Keratinocyte (primary cell): ENCODE measurements at regions not wholly inside any gene's neighbourhood (a gene's known extent, or its start where the extent isn't known, plus 50 kb on each side); places are given as distances from the start of the nearest gene placed in this dataset.

Experiments
- DNase-seq: peaks from one replicate; pipeline ENCODE4 v3.0.0-alpha.2; 2011; ENCODE audit warnings: low read depth, missing footprints, low spot score
- FAIRE-seq: peaks from 2 replicates; lab custom pipeline; 2011; peaks lifted over from hg19 to GRCh38; lab: Jason Lieb, UNC
- H2AFZ ChIP-seq: 2 replicates; pipeline ENCODE4 v1.6.0; 2012; ENCODE audit warnings: low read length, control low read depth, inconsistent platforms; ENCODE audit not compliant: control insufficient read depth
- H3K27ac ChIP-seq: 2 replicates; pipeline ENCODE4 v1.5.1; 2011; ENCODE audit warnings: low read length; ENCODE audit not compliant: control insufficient read depth, insufficient read depth
- H3K27me3 ChIP-seq: 3 replicates; pipeline ENCODE4 v1.6.0; 2011; ENCODE audit warnings: low read length; ENCODE audit not compliant: control insufficient read depth, insufficient read depth; ENCODE audit errors: extremely low read depth
- H3K36me3 ChIP-seq, 2 experiments: 2 replicates in 1 of 2; 3 replicates in 1 of 2; pipeline ENCODE4 v1.5.1; 2011; ENCODE audit warnings: low read length in 2 of 2, mild to moderate bottlenecking in 1 of 2; ENCODE audit not compliant: control insufficient read depth in 2 of 2, insufficient read depth in 2 of 2; ENCODE audit errors: extremely low read depth in 1 of 2
- H3K4me1 ChIP-seq: 3 replicates; pipeline ENCODE4 v1.5.1; 2011; ENCODE audit warnings: low read length; ENCODE audit not compliant: control insufficient read depth, insufficient read depth; ENCODE audit errors: extremely low read depth
- H3K4me2 ChIP-seq: 3 replicates; pipeline ENCODE4 v1.6.0; 2011; ENCODE audit warnings: low read depth, low read length; ENCODE audit not compliant: control insufficient read depth, insufficient read depth; ENCODE audit errors: extremely low read depth
- H3K4me3 ChIP-seq, 3 experiments: fragments of 200-600 bp in 1 of 3; sonication (generic) in 1 of 3; 2 replicates in 2 of 3; 3 replicates in 1 of 3; pipeline ENCODE4 v1.5.1; 2011 to 2016; ENCODE audit warnings: low read length in 3 of 3, mild to moderate bottlenecking in 3 of 3, control low read depth in 2 of 3, inconsistent platforms in 1 of 3, low read depth in 1 of 3, mixed read lengths in 1 of 3, mixed run types in 1 of 3, moderate library complexity in 1 of 3; ENCODE audit not compliant: control insufficient read depth in 2 of 3, insufficient read depth in 2 of 3; ENCODE audit errors: extremely low read depth in 1 of 3
- H3K79me2 ChIP-seq: 2 replicates; pipeline ENCODE4 v1.6.0; 2012; ENCODE audit warnings: low read length; ENCODE audit not compliant: control insufficient read depth, insufficient read depth
- H3K9ac ChIP-seq: 3 replicates; pipeline ENCODE4 v1.6.0; 2011; ENCODE audit warnings: low read length; ENCODE audit not compliant: control insufficient read depth, insufficient read depth; ENCODE audit errors: extremely low read depth
- H3K9me1 ChIP-seq: 3 replicates; pipeline ENCODE4 v1.6.0; 2011; ENCODE audit warnings: low read length; ENCODE audit not compliant: control insufficient read depth, insufficient read depth; ENCODE audit errors: extremely low read depth
- H3K9me3 ChIP-seq: 2 replicates; pipeline ENCODE4 v1.5.1; 2012; ENCODE audit warnings: low read depth, low read length; ENCODE audit not compliant: control insufficient read depth
- H4K20me1 ChIP-seq: 3 replicates; pipeline ENCODE4 v1.6.0; 2011; ENCODE audit warnings: low read length; ENCODE audit not compliant: control insufficient read depth, insufficient read depth; ENCODE audit errors: extremely low read depth
- EZH2 ChIP-seq: IDR thresholded peaks from one replicate; pipeline ENCODE4 v1.6.1; 2012; ENCODE audit warnings: inconsistent platforms, mild to moderate bottlenecking, low read length, moderate library complexity
- dilution Hi-C: fragments of 300-500 bp; cut with MboI; formaldehyde crosslinking; loops from one replicate; pipeline ENCODE4 v1.7.0; 2020; ENCODE audit warnings: low sequenced_read_pairs; ENCODE audit not compliant: extremely low pct_ligation_motif_present
- TF ChIP-seq, protein P1 (sequence below), 3 experiments: IDR thresholded peaks in 1 of 3; conservative IDR thresholded peaks in 1 of 3; optimal IDR thresholded peaks in 1 of 3; 2 replicates in 2 of 3; 3 replicates in 1 of 3; pipeline versions ENCODE3 to v1.5.1; 2011; ENCODE audit warnings: low read length in 3 of 3, mild to moderate bottlenecking in 3 of 3, moderate library complexity in 2 of 3, control low read depth in 1 of 3, inconsistent platforms in 1 of 3; ENCODE audit not compliant: insufficient read depth in 2 of 3; ENCODE audit errors: extremely low read depth in 1 of 3

DNA sequence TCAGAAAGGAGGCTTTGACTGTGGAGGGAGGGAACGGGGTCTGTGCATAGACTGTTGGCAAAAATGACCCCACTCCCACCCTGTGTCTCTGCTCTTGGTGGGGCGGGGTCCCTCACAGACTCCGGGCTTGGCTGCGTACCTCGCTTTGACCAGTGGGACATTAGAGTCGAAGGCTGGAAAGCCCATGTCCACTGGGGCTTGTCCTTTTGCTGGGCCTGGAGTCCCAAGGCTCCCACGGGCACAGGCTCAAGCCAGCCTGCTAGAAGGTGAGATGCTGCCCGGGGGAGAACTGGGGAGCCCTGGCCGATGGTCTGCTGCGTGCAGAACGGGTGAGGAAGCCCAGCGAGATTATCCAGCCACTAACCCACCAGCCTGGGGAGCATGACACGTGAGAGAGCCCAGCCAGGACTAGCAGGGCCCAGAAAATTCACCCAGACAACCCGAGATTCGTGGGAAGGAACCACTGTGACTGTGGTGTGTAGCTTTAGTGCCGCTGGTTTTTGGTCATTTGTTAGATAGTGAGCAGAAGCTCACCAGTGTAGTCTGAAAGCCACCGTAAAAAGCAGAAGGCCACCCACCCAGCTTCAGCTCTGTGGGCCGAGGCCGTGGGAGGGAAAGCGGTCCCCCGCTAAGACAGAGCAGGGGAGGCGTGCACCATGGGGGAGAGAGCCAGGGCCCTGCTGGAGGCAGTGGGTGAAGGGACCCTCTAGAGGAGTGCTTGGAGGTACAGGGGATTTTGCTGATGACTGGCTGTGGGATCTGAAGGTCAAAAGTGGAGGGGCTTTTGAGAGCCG lies 78.3 kb upstream of the C1orf174 start:
- Histone ChIP-seq H3K79me2 (no peaks in the 10 kb centered on the region), H3K27ac (no peak overlapping the region), H2AFZ (no peak overlapping the region), H3K9me3 (peaks cover 13% of the 10 kb centered on the region), H3K9ac (no peak overlapping the region), H3K4me2 (no peak overlapping the region), H3K4me3 (no peak overlapping the region), H3K9me1 (no peaks in the 10 kb centered on the region), H3K4me1 (no peaks in the 10 kb centered on the region), H3K36me3 (no peaks in the 10 kb centered on the region), H3K27me3 (no peaks in the 10 kb centered on the region), H4K20me1 (no peaks in the 10 kb centered on the region)
- dilution Hi-C loops, result no loop called here
- DNase-seq, result no peak
- TF ChIP-seq, protein P1, sequence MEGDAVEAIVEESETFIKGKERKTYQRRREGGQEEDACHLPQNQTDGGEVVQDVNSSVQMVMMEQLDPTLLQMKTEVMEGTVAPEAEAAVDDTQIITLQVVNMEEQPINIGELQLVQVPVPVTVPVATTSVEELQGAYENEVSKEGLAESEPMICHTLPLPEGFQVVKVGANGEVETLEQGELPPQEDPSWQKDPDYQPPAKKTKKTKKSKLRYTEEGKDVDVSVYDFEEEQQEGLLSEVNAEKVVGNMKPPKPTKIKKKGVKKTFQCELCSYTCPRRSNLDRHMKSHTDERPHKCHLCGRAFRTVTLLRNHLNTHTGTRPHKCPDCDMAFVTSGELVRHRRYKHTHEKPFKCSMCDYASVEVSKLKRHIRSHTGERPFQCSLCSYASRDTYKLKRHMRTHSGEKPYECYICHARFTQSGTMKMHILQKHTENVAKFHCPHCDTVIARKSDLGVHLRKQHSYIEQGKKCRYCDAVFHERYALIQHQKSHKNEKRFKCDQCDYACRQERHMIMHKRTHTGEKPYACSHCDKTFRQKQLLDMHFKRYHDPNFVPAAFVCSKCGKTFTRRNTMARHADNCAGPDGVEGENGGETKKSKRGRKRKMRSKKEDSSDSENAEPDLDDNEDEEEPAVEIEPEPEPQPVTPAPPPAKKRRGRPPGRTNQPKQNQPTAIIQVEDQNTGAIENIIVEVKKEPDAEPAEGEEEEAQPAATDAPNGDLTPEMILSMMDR (optimal IDR thresholded peaks at IDR 0.05 in 1 of 3, IDR thresholded peaks at IDR 0.05 in 1 of 3, conservative IDR thresholded peaks at IDR 0.05 in 1 of 3; ENCODE audit: extremely low read depth in 1 of 3, insufficient read depth in 2 of 3, low read length in 3 of 3), result no peak
- TF ChIP-seq EZH2, result no peak
- FAIRE-seq, result no peak

DNA sequence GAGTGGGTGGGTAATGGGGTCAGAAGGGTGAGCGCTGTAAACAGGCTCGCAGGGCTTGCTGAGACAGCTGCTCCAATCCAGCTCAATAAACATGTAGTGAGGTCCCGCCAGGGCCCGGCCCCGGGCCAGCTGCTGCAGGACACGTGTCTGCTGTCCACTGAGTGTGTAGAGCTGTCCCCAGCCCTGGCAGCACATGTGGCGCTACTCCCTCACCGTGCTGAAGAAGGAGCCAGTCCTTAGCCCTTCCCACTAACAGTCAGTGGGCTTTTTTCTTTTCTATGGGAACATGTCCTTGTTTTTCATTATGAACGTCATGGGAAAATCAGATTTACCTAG lies 78.9 kb upstream of the C1orf174 start:
- no peaks in the 10 kb centered on the region for H3K9me1 ChIP-seq
- no peak overlapping the region for H3K4me2 ChIP-seq
- dilution Hi-C loops, result no loop called here
- H2AFZ ChIP-seq, result no peak overlapping the region
- no peak overlapping the region for H3K4me3 ChIP-seq
- DNase-seq, result no peak
- H3K79me2 ChIP-seq, result no peaks in the 10 kb centered on the region
- peaks cover 10% of the 10 kb centered on the region for H3K9me3 ChIP-seq
- no peaks in the 10 kb centered on the region for H3K27me3 ChIP-seq
- H3K27ac ChIP-seq, result no peak overlapping the region
- no peak overlapping the region for H3K9ac ChIP-seq
- TF ChIP-seq, protein P1 (optimal IDR thresholded peaks at IDR 0.05 in 1 of 3, IDR thresholded peaks at IDR 0.05 in 1 of 3, conservative IDR thresholded peaks at IDR 0.05 in 1 of 3; ENCODE audit: extremely low read depth in 1 of 3, insufficient read depth in 2 of 3, low read length in 3 of 3), result no peak
- TF ChIP-seq EZH2, result no peak
- no peaks in the 10 kb centered on the region for H3K4me1 ChIP-seq
- no peak for FAIRE-seq
- no peaks in the 10 kb centered on the region for H4K20me1 ChIP-seq
- no peaks in the 10 kb centered on the region for H3K36me3 ChIP-seq
